SU-DHL-6 (cell line): ENCODE measurements at regions not wholly inside any gene's neighbourhood (a gene's known extent, or its start where the extent isn't known, plus 50 kb on each side); places are given as distances from the start of the nearest gene placed in this dataset.

Experiments
- EZH2phosphoT487 ChIP-seq: fragments of 200-600 bp; sonication (generic), shearing (Covaris generic); conservative IDR thresholded peaks from 2 replicates; pipeline ENCODE4 v1.6.1; 2018; ENCODE audit warnings: mild to moderate bottlenecking, antibody characterized with exemption, low read length, moderate library complexity, mixed read lengths
- TF ChIP-seq, protein P1 (sequence below): fragments of 200-600 bp; sonication (generic); IDR thresholded peaks from one replicate; pipeline ENCODE4 v1.5.1; 2017; ENCODE audit warnings: antibody characterized with exemption, mild to moderate bottlenecking, low read length, moderate library complexity; ENCODE audit not compliant: insufficient read depth, poor library complexity, severe bottlenecking

- TF ChIP-seq, protein P1, sequence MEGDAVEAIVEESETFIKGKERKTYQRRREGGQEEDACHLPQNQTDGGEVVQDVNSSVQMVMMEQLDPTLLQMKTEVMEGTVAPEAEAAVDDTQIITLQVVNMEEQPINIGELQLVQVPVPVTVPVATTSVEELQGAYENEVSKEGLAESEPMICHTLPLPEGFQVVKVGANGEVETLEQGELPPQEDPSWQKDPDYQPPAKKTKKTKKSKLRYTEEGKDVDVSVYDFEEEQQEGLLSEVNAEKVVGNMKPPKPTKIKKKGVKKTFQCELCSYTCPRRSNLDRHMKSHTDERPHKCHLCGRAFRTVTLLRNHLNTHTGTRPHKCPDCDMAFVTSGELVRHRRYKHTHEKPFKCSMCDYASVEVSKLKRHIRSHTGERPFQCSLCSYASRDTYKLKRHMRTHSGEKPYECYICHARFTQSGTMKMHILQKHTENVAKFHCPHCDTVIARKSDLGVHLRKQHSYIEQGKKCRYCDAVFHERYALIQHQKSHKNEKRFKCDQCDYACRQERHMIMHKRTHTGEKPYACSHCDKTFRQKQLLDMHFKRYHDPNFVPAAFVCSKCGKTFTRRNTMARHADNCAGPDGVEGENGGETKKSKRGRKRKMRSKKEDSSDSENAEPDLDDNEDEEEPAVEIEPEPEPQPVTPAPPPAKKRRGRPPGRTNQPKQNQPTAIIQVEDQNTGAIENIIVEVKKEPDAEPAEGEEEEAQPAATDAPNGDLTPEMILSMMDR: no peak
- no peak for TF ChIP-seq EZH2phosphoT487
Observed at GRCh38 chr5:130321931-130322330, 417.7 kb downstream of the CHSY3 start.
